GM18861 (cell line): ENCODE measurements at regions not wholly inside any gene's neighbourhood (a gene's known extent, or its start where the extent isn't known, plus 50 kb on each side); places are given as distances from the start of the nearest gene placed in this dataset.

ENCODE experiments used
- ATAC-seq: cut with Tn5 transposase; IDR thresholded peaks from one replicate; pipeline ENCODE4 v1.9.1; 2021; ENCODE audit not compliant: unreplicated experiment

GRCh38 chr9:82208741-82209450, 220.3 kb downstream of the SPATA31D1 start:
- no peak for ATAC-seq

- no peak for ATAC-seq
These were observed 221.4 kb downstream of the SPATA31D1 start for GRCh38 chr9:82209797-82210470.

GRCh38 chr9:82212885-82213284, 224.3 kb downstream of the SPATA31D1 start:
- no peak for ATAC-seq

GRCh38 chr9:82216435-82216834, 227.9 kb downstream of the SPATA31D1 start:
- ATAC-seq = no peak

GRCh38 chr9:82223442-82223841, 234.9 kb downstream of the SPATA31D1 start:
- ATAC-seq = no peak

GRCh38 chr9:82231411-82231810, 242.8 kb downstream of the SPATA31D1 start:
- ATAC-seq = no peak

- no peak for ATAC-seq
These were observed 245.8 kb downstream of the SPATA31D1 start for GRCh38 chr9:82234160-82234943.

GRCh38 chr9:82242285-82242963, 253.9 kb downstream of the SPATA31D1 start:
- no peak for ATAC-seq

GRCh38 chr9:82247318-82247717, 258.7 kb downstream of the SPATA31D1 start:
- no peak for ATAC-seq

GRCh38 chr9:82252116-82252515, 263.5 kb downstream of the SPATA31D1 start:
- ATAC-seq = no peak

- no peak for ATAC-seq
These were observed 266.2 kb downstream of the SPATA31D1 start for GRCh38 chr9:82254646-82255367.

GRCh38 chr9:82255481-82256176, 267.1 kb downstream of the SPATA31D1 start:
- ATAC-seq = no peak

- no peak for ATAC-seq
These were observed 272.1 kb downstream of the SPATA31D1 start for GRCh38 chr9:82260691-82261090.

- no peak for ATAC-seq
These were observed 275.0 kb downstream of the SPATA31D1 start for GRCh38 chr9:82263619-82264018.

GRCh38 chr9:82271106-82271561, 282.6 kb downstream of the SPATA31D1 start:
- ATAC-seq = no peak

- ATAC-seq = no peak
These were observed 284.5 kb downstream of the SPATA31D1 start for GRCh38 chr9:82273121-82273520.

- ATAC-seq = no peak
These were observed 286.8 kb downstream of the SPATA31D1 start for GRCh38 chr9:82275258-82275927.

- ATAC-seq = no peak
These were observed 292.5 kb downstream of the SPATA31D1 start for GRCh38 chr9:82281066-82281465.

- ATAC-seq = no peak
These were observed 296.2 kb downstream of the SPATA31D1 start for GRCh38 chr9:82284758-82285157.
